Endothelial cell of hepatic sinusoid (primary cell): ENCODE measurements at regions not wholly inside any gene's neighbourhood (a gene's known extent, or its start where the extent isn't known, plus 50 kb on each side); places are given as distances from the start of the nearest gene placed in this dataset.
"Not testable (repeated sequence)": the region's sequence is repeated elsewhere in the genome, so short reads cannot be mapped to it uniquely, and the experiment has no call there.

Experiments
- in situ Hi-C: cut with HindIII; loops from 2 replicates; pipeline ENCODE4 v1.10.0; 2017; ENCODE audit warnings: low sequenced_read_pairs

GRCh38 chr6:145073811-145074210, 661.5 kb downstream of the EPM2A start:
- in situ Hi-C loops = no loop called here

- in situ Hi-C loops = no loop called here
Measured at GRCh38 chr6:145074805-145075204, 660.5 kb downstream of the EPM2A start.

- in situ Hi-C loops = no loop called here
Measured at GRCh38 chr6:145075425-145075824, 659.9 kb downstream of the EPM2A start.

GRCh38 chr6:145076115-145076841, 659.0 kb downstream of the EPM2A start:
- in situ Hi-C loops = no loop called here

GRCh38 chr6:145077382-145077781, 657.9 kb downstream of the EPM2A start:
- in situ Hi-C loops = no loop called here

- in situ Hi-C loops = no loop called here
Measured at GRCh38 chr6:145080651-145081050, 654.7 kb downstream of the EPM2A start.

GRCh38 chr6:145081677-145082076, 653.6 kb downstream of the EPM2A start:
- in situ Hi-C loops = no loop called here

- in situ Hi-C loops = no loop called here
Measured at GRCh38 chr6:145082359-145082758, 653.0 kb downstream of the EPM2A start.

- in situ Hi-C loops = loop anchor here (5.0 kb wide), 1 partner anchor 81 kb away; no protein-coding TSS in a partner anchor
Measured at GRCh38 chr6:145086197-145086596, 649.1 kb downstream of the EPM2A start.

- in situ Hi-C loops = loop anchor here (5.0 kb wide), 1 partner anchor 80 kb away; no protein-coding TSS in a partner anchor
Measured at GRCh38 chr6:145087034-145087433, 648.3 kb downstream of the EPM2A start.

- in situ Hi-C loops = no loop called here
Measured at GRCh38 chr6:145090801-145091585, 644.3 kb downstream of the EPM2A start.

- in situ Hi-C loops = no loop called here
Measured at GRCh38 chr6:145091586-145092142, 643.7 kb downstream of the EPM2A start.

- in situ Hi-C loops = no loop called here
Measured at GRCh38 chr6:145092554-145092953, 642.8 kb downstream of the EPM2A start.

GRCh38 chr6:145093226-145093625, 642.1 kb downstream of the EPM2A start:
- in situ Hi-C loops = no loop called here

GRCh38 chr6:145096846-145097245, 638.5 kb downstream of the EPM2A start:
- in situ Hi-C loops = no loop called here

- in situ Hi-C loops = not testable (repeated sequence)
Measured at GRCh38 chr6:145098127-145098526, 637.2 kb downstream of the EPM2A start.

GRCh38 chr6:145099713-145100112, 635.6 kb downstream of the EPM2A start:
- in situ Hi-C loops = no loop called here

GRCh38 chr6:145110109-145110508, 625.2 kb downstream of the EPM2A start:
- in situ Hi-C loops = no loop called here

- in situ Hi-C loops = not testable (repeated sequence)
Measured at GRCh38 chr6:145111407-145111806, 623.9 kb downstream of the EPM2A start.

GRCh38 chr6:145112711-145113148, 622.6 kb downstream of the EPM2A start:
- in situ Hi-C loops = no loop called here

GRCh38 chr6:145115638-145116037, 619.7 kb downstream of the EPM2A start:
- in situ Hi-C loops = no loop called here
